Lower leg skin (tissue), 3 donors: ENCODE measurements at regions not wholly inside any gene's neighbourhood (a gene's known extent, or its start where the extent isn't known, plus 50 kb on each side); places are given as distances from the start of the nearest gene placed in this dataset.

Experiments used
- POLR2A ChIP-seq, 2 donors: fragments of 450-650 bp; IDR thresholded peaks; one replicate each; pipeline ENCODE4 v1.6.1; 2016 to 2017; ENCODE audit warnings: antibody characterized with exemption in 2 of 2, mild to moderate bottlenecking in 1 of 2, moderate library complexity in 1 of 2
- TF ChIP-seq, protein P1 (sequence below), 3 donors: fragments of 450-650 bp; IDR thresholded peaks; one replicate each; pipeline ENCODE4 v1.5.1; 2016; ENCODE audit warnings: antibody characterized with exemption in 3 of 3, mild to moderate bottlenecking in 3 of 3, moderate library complexity in 2 of 3

DNA sequence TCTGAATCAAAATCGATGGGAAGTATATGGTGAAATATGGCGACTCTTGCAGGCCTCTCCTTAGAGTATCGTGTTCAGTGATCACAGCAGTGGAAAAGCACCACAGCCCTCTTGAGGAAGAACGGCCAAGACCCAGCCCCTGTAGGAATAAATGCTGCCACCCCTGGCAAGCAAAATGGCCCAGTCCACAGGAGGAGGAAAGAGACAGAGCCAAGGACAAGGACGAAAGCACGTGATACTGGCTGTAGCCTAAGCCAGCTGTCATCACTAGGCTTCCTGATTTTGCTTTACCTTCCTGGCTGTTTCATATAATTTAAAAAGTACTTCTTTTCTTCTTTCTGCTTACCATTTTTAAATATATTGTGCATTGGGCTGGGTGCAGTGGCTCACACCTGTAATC lies 395.0 kb upstream of the SHH start:
- TF ChIP-seq, protein P1, sequence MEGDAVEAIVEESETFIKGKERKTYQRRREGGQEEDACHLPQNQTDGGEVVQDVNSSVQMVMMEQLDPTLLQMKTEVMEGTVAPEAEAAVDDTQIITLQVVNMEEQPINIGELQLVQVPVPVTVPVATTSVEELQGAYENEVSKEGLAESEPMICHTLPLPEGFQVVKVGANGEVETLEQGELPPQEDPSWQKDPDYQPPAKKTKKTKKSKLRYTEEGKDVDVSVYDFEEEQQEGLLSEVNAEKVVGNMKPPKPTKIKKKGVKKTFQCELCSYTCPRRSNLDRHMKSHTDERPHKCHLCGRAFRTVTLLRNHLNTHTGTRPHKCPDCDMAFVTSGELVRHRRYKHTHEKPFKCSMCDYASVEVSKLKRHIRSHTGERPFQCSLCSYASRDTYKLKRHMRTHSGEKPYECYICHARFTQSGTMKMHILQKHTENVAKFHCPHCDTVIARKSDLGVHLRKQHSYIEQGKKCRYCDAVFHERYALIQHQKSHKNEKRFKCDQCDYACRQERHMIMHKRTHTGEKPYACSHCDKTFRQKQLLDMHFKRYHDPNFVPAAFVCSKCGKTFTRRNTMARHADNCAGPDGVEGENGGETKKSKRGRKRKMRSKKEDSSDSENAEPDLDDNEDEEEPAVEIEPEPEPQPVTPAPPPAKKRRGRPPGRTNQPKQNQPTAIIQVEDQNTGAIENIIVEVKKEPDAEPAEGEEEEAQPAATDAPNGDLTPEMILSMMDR (IDR thresholded peaks at IDR 0.05) = no peak
- no peak for TF ChIP-seq POLR2A (IDR thresholded peaks at IDR 0.05)
